H1 (cell line): ENCODE measurements at regions not wholly inside any gene's neighbourhood (a gene's known extent, or its start where the extent isn't known, plus 50 kb on each side); places are given as distances from the start of the nearest gene placed in this dataset.

Experiments used
- CHD2 ChIP-seq: IDR thresholded peaks from 2 replicates; pipeline ENCODE4 v1.6.1; 2012; ENCODE audit warnings: low read length, improper control_type of control experiment
- EZH2 ChIP-seq: fragments of 200-600 bp; sonication (generic); IDR thresholded peaks from 2 replicates; pipeline ENCODE4 v1.7.1; 2012; ENCODE audit warnings: low read depth, mild to moderate bottlenecking, moderate library complexity, low read length, inconsistent platforms; ENCODE audit not compliant: severe bottlenecking
- HDAC2 ChIP-seq, 2 experiments: fragments of 300-600 bp in 1 of 2; sonication (generic) in 1 of 2; IDR thresholded peaks; 2 replicates each; pipeline ENCODE4 v1.6.1; 2011 to 2012; ENCODE audit warnings: low read depth in 2 of 2, low read length in 2 of 2, mild to moderate bottlenecking in 2 of 2, moderate library complexity in 2 of 2, borderline replicate concordance in 1 of 2, inconsistent platforms in 1 of 2
- JUND ChIP-seq: IDR thresholded peaks from 2 replicates; pipeline ENCODE4 v1.6.1; 2011; ENCODE audit warnings: mild to moderate bottlenecking, improper control_type of control experiment, low read length
- KDM1A ChIP-seq: fragments of 200-600, 300-600 bp; sonication (generic); IDR thresholded peaks from 2 replicates; pipeline ENCODE4 v1.7.1; 2016; ENCODE audit warnings: mild to moderate bottlenecking, low read length, borderline replicate concordance
- MAX ChIP-seq: IDR thresholded peaks from 2 replicates; pipeline ENCODE4 v1.6.1; 2012; ENCODE audit warnings: inconsistent platforms
- PHF8 ChIP-seq: fragments of 200-600 bp; sonication (generic); conservative IDR thresholded peaks from 2 replicates; pipeline ENCODE4 v1.7.1; 2012; ENCODE audit warnings: low read depth, mild to moderate bottlenecking, inconsistent platforms, low read length, moderate library complexity
- POLR2AphosphoS5 ChIP-seq: IDR thresholded peaks from 2 replicates; pipeline ENCODE4 v1.6.1; 2011; ENCODE audit warnings: low read depth, low read length
- SIRT6 ChIP-seq: IDR thresholded peaks from one replicate; pipeline ENCODE4 v1.7.1; 2012; ENCODE audit warnings: low read length, inconsistent platforms
- SIX5 ChIP-seq: IDR thresholded peaks from 2 replicates; pipeline ENCODE4 v1.6.1; 2011; ENCODE audit warnings: mild to moderate bottlenecking, low read depth, low read length
- SUZ12 ChIP-seq: fragments of 200-600 bp; sonication (generic); IDR thresholded peaks from 2 replicates; pipeline ENCODE4 v1.6.1; 2012; ENCODE audit warnings: mild to moderate bottlenecking, inconsistent platforms, low read length, moderate library complexity, mixed read lengths
- TF ChIP-seq, protein P1 (sequence below): IDR thresholded peaks from 2 replicates; pipeline ENCODE4 v1.6.1; 2011; ENCODE audit warnings: low read depth, mild to moderate bottlenecking, low read length; ENCODE audit not compliant: insufficient read depth
- TF ChIP-seq, protein P2 (sequence below), 3 experiments: IDR thresholded peaks; 1 replicate in 2 of 3; 2 replicates in 1 of 3; pipeline versions ENCODE4 v1.5.1 to v1.6.1; 2011; ENCODE audit warnings: low read length in 3 of 3, mild to moderate bottlenecking in 3 of 3, inconsistent platforms in 2 of 3, low read depth in 1 of 3, moderate library complexity in 1 of 3; ENCODE audit not compliant: insufficient read depth in 1 of 3; ENCODE audit errors: control extremely low read depth in 1 of 3

DNA sequence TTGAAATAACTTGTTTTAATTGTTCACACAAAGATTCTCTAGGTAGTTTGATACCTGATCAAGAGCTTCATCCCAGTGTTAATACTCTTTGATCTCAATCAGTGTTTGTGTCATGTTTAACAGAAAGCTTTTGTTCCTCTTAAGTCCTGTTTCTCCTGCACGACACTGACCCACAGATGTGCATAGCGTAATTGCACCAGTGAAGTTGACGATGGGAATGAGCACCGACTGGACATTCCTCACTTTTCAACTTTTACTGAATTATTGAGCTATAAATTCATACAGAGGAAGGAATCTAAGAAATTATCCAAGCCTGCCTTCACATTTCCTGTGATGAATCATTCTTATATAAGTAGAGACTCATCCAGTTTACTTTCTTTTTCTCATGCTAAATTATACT is 878.7 kb upstream of the TENM3 start:
- TF ChIP-seq, protein P1, sequence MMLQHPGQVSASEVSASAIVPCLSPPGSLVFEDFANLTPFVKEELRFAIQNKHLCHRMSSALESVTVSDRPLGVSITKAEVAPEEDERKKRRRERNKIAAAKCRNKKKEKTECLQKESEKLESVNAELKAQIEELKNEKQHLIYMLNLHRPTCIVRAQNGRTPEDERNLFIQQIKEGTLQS, result no peak
- no peak for TF ChIP-seq EZH2
- TF ChIP-seq SIX5, result no peak
- TF ChIP-seq, protein P2, sequence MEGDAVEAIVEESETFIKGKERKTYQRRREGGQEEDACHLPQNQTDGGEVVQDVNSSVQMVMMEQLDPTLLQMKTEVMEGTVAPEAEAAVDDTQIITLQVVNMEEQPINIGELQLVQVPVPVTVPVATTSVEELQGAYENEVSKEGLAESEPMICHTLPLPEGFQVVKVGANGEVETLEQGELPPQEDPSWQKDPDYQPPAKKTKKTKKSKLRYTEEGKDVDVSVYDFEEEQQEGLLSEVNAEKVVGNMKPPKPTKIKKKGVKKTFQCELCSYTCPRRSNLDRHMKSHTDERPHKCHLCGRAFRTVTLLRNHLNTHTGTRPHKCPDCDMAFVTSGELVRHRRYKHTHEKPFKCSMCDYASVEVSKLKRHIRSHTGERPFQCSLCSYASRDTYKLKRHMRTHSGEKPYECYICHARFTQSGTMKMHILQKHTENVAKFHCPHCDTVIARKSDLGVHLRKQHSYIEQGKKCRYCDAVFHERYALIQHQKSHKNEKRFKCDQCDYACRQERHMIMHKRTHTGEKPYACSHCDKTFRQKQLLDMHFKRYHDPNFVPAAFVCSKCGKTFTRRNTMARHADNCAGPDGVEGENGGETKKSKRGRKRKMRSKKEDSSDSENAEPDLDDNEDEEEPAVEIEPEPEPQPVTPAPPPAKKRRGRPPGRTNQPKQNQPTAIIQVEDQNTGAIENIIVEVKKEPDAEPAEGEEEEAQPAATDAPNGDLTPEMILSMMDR (IDR thresholded peaks at IDR 0.05; ENCODE audit: control extremely low read depth in 1 of 3, insufficient read depth in 1 of 3, low read depth in 1 of 3, low read length in 3 of 3), result no peak
- no peak for TF ChIP-seq POLR2AphosphoS5
- no peak for TF ChIP-seq JUND
- TF ChIP-seq HDAC2 (IDR thresholded peaks at IDR 0.05; ENCODE audit: borderline replicate concordance in 1 of 2, low read depth in 2 of 2, low read length in 2 of 2), result no peak
- TF ChIP-seq CHD2, result no peak
- no peak for TF ChIP-seq SUZ12
- no peak for TF ChIP-seq PHF8
- TF ChIP-seq KDM1A, result no peak
- no peak for TF ChIP-seq SIRT6
- TF ChIP-seq MAX, result no peak
